IMR-90 (cell line): ENCODE measurements at regions not wholly inside any gene's neighbourhood (a gene's known extent, or its start where the extent isn't known, plus 50 kb on each side); places are given as distances from the start of the nearest gene placed in this dataset.

Source experiments
- ATAC-seq: fragments of 200-7000 bp; cut with Tn5 transposase; 2 replicates; pipeline ENCODE4 v1.9.1; 2020; ENCODE audit warnings: low read depth, mild to moderate bottlenecking, moderate library complexity
- BruUV-seq: library from RNA; stranded (reverse); fragments of 400-500 nt; replicated peaks from 2 replicates; lab custom pipeline; 2021; lab: Mats Ljungman, UMichigan
- CTCF ChIA-PET: fragments of 300-600 bp; formaldehyde crosslinking; extraction: SDS; loops from one replicate; lab custom pipeline; 2021; ENCODE audit warnings: antibody characterized with exemption; lab: Yijun Ruan, JAX
- POLR2A ChIA-PET: fragments of 300-600 bp; sonication (Branson Sonifier 250); formaldehyde crosslinking; loops from one replicate; lab custom pipeline; 2022; ENCODE audit warnings: antibody characterized with exemption; ENCODE audit not compliant: unreplicated experiment; lab: Charles Lee
- DNase-seq: peaks from one replicate; pipeline ENCODE4 v3.0.0; 2013
- H2AFZ ChIP-seq: replicated peaks from 2 replicates; pipeline ENCODE3; 2013; ENCODE audit warnings: low read length, mild to moderate bottlenecking; ENCODE audit not compliant: poor library complexity
- H2AK5ac ChIP-seq: 2 replicates; pipeline ENCODE4 v1.6.1; 2013; ENCODE audit warnings: low read depth, low read length, inconsistent platforms
- H2AK9ac ChIP-seq: replicated peaks from 2 replicates; pipeline ENCODE3; 2013; ENCODE audit warnings: mild to moderate bottlenecking, low read depth, low read length, moderate library complexity; ENCODE audit not compliant: poor library complexity
- H2BK120ac ChIP-seq: 2 replicates; pipeline ENCODE4 v1.6.1; 2013; ENCODE audit warnings: low read depth, low read length, inconsistent platforms
- H2BK15ac ChIP-seq: 3 replicates; pipeline ENCODE4 v1.6.1; 2013; ENCODE audit warnings: low read depth, low read length, inconsistent platforms
- H2BK20ac ChIP-seq: 2 replicates; pipeline ENCODE4 v1.6.1; 2013; ENCODE audit warnings: low read depth, mild to moderate bottlenecking, inconsistent platforms, low read length, moderate library complexity
- H2BK5ac ChIP-seq: 2 replicates; pipeline ENCODE4 v1.6.1; 2013; ENCODE audit warnings: mild to moderate bottlenecking, low read depth, low read length, inconsistent platforms; ENCODE audit not compliant: poor library complexity, severe bottlenecking
- H3K14ac ChIP-seq: replicated peaks from 2 replicates; pipeline ENCODE4 v1.6.1; 2013; ENCODE audit warnings: low read depth, low read length, inconsistent platforms
- H3K18ac ChIP-seq: 2 replicates; pipeline ENCODE4 v1.6.1; 2013; ENCODE audit warnings: low read depth, low read length, control low read depth
- H3K23ac ChIP-seq: 2 replicates; pipeline ENCODE4 v1.6.1; 2013; ENCODE audit warnings: low read depth, low read length, inconsistent platforms
- H3K27ac ChIP-seq: 2 replicates; pipeline ENCODE4 v1.5.1; 2013; ENCODE audit warnings: mild to moderate bottlenecking, control low read depth, low read length; ENCODE audit not compliant: insufficient read depth
- H3K27me3 ChIP-seq: 2 replicates; pipeline ENCODE4 v1.6.1; 2013; ENCODE audit warnings: low read length; ENCODE audit not compliant: control insufficient read depth, insufficient read depth
- H3K36me3 ChIP-seq: 2 replicates; pipeline ENCODE4 v1.6.1; 2013; ENCODE audit warnings: low read length, mixed read lengths; ENCODE audit not compliant: control insufficient read depth, insufficient read depth
- H3K4ac ChIP-seq: 2 replicates; pipeline ENCODE4 v1.6.1; 2013; ENCODE audit warnings: low read depth, low read length, inconsistent platforms
- H3K4me1 ChIP-seq: 2 replicates; pipeline ENCODE4 v1.6.1; 2013; ENCODE audit warnings: low read length, mixed read lengths; ENCODE audit not compliant: control insufficient read depth, insufficient read depth
- H3K4me2 ChIP-seq: 2 replicates; pipeline ENCODE4 v1.6.1; 2013; ENCODE audit warnings: low read depth, mild to moderate bottlenecking, control low read depth, low read length, moderate library complexity
- H3K4me3 ChIP-seq: 2 replicates; pipeline ENCODE4 v1.5.1; 2013; ENCODE audit warnings: low read depth, mild to moderate bottlenecking, control low read depth, low read length, moderate library complexity; ENCODE audit not compliant: insufficient read depth
- H3K56ac ChIP-seq: 2 replicates; pipeline ENCODE4 v1.6.1; 2013; ENCODE audit warnings: low read length, inconsistent platforms; ENCODE audit not compliant: insufficient read depth; ENCODE audit errors: extremely low read depth
- H3K79me1 ChIP-seq, 2 experiments: 2 replicates each; pipeline ENCODE4 v1.6.1; 2013; ENCODE audit warnings: low read length in 2 of 2, inconsistent platforms in 1 of 2, low read depth in 1 of 2
- H3K9ac ChIP-seq: 2 replicates; pipeline ENCODE4 v1.6.1; 2013; ENCODE audit warnings: low read depth, low read length, control low read depth
- H3K9me1 ChIP-seq: 2 replicates; pipeline ENCODE4 v1.6.1; 2013; ENCODE audit warnings: low read length, inconsistent platforms; ENCODE audit not compliant: insufficient read depth
- H3K9me3 ChIP-seq: 2 replicates; pipeline ENCODE4 v1.6.1; 2013; ENCODE audit warnings: low read length; ENCODE audit not compliant: control insufficient read depth, insufficient read depth
- H4K20me1 ChIP-seq: 2 replicates; pipeline ENCODE4 v1.6.1; 2013; ENCODE audit warnings: low read length, inconsistent platforms; ENCODE audit not compliant: insufficient read depth
- H4K5ac ChIP-seq: 2 replicates; pipeline ENCODE4 v1.6.1; 2013; ENCODE audit warnings: mild to moderate bottlenecking, low read depth, low read length, control low read depth
- H4K8ac ChIP-seq, 2 experiments: 2 replicates each; pipeline ENCODE4 v1.6.1; 2013; ENCODE audit warnings: low read depth in 2 of 2, low read length in 2 of 2, control low read depth in 1 of 2, inconsistent platforms in 1 of 2
- H4K91ac ChIP-seq: 2 replicates; pipeline ENCODE4 v1.6.1; 2013; ENCODE audit warnings: low read depth, low read length, inconsistent platforms; ENCODE audit not compliant: insufficient read depth
- CTCF ChIP-seq: conservative IDR thresholded peaks from 2 replicates; pipeline ENCODE4 v1.5.1; 2012; ENCODE audit warnings: mild to moderate bottlenecking, low read depth, low read length, improper control_type of control experiment
- MXI1 ChIP-seq: IDR thresholded peaks from 2 replicates; pipeline ENCODE4 v1.6.1; 2012; ENCODE audit warnings: low read depth, mild to moderate bottlenecking, low read length, moderate library complexity, borderline replicate concordance
- RAD21 ChIP-seq: IDR thresholded peaks from 2 replicates; pipeline ENCODE4 v1.6.1; 2012; ENCODE audit warnings: low read length, improper control_type of control experiment
- SMC3 ChIP-seq: fragments of 150-350 bp; IDR thresholded peaks from 2 replicates; pipeline ENCODE4 v1.6.1; 2016; ENCODE audit warnings: low read depth, mild to moderate bottlenecking, antibody characterized with exemption, low read length, moderate library complexity
- WGBS, 2 experiments: methylation state at CpG; one replicate each; pipeline versions ENCODE4 v1.1.5 to v1.1.7; 2013; ENCODE audit warnings: missing lambda C conversion rate in 2 of 2; ENCODE audit not compliant: insufficient read length in 1 of 2; ENCODE audit errors: extremely low coverage in 2 of 2; 5-methylcytosine and 5-hydroxymethylcytosine counted together
- dilution Hi-C: fragments of 300-500 bp; cut with HindIII; formaldehyde crosslinking; loops from one replicate; pipeline ENCODE4 v1.14.3; 2018; ENCODE audit warnings: low sequenced_read_pairs; ENCODE audit not compliant: unreplicated experiment
- in situ Hi-C: fragments of 300-500 bp; cut with MboI; formaldehyde crosslinking; loops from 3 replicates; pipeline ENCODE4 v1.14.3; 2019; ENCODE audit warnings: low sequenced_read_pairs, inconsistent platforms, mixed read lengths
- intact Hi-C: fragments of 100-400 bp; cut with micrococcal nuclease; formaldehyde crosslinking; loops from 2 replicates; pipeline ENCODE4 v1.10.0; 2022

- Histone ChIP-seq H3K4ac (no peak overlapping the region), H2BK20ac (no peak overlapping the region), H3K27me3 (peaks cover 3% of the 10 kb centered on the region), H3K4me2 (no peak overlapping the region), H4K5ac (no peak overlapping the region), H3K4me3 (no peak overlapping the region), H3K36me3 (no peaks in the 10 kb centered on the region), H3K9me1 (no peaks in the 10 kb centered on the region), H4K91ac (no peak overlapping the region), H3K79me1 (no peaks in the 10 kb centered on the region), H4K8ac (no peak overlapping the region), H4K20me1 (no peaks in the 10 kb centered on the region), H3K9ac (no peak overlapping the region), H3K9me3 (peaks cover 7% of the 10 kb centered on the region), H2AFZ (no peak overlapping the region), H3K18ac (no peak overlapping the region), H3K27ac (no peak overlapping the region), H3K4me1 (no peaks in the 10 kb centered on the region), H3K14ac (no peak overlapping the region), H2AK9ac (no peak overlapping the region), H2BK120ac (no peak overlapping the region), H2BK15ac (no peak overlapping the region), H3K23ac (no peak overlapping the region), H2AK5ac (no peak overlapping the region), H3K56ac (no peak overlapping the region), H2BK5ac (no peak overlapping the region)
- dilution Hi-C loops (no loop called here), intact Hi-C loops (loop anchor here (1.0 to 2.0 kb wide), 4 partner anchors 54 to 156 kb away; no protein-coding TSS in a partner anchor), in situ Hi-C loops (no loop called here)
- no TSS peak for BruUV-seq
- ATAC-seq (peak; percentile 100), DNase-seq (peak; percentile 68)
- no CpG with 5 or more reads among the region's 4 CpGs for WGBS, 2 experiments
- ChIA-PET CTCF (interaction anchor here (0.6 to 1.7 kb wide), 10 partner anchors 14 to 1859 kb away, joined by 3 to 9 read pairs (median 4); no protein-coding TSS in a partner anchor), POLR2A (no interaction called here)
- TF ChIP-seq SMC3 (peak; percentile 81), CTCF (peak; percentile 77), RAD21 (peak; percentile 78), MXI1 (no peak)
Measured at GRCh38 chr6:4210629-4211419, 75.4 kb upstream of the ECI2 start.
